ENCODE measurements at regions not wholly inside any gene's neighbourhood (a gene's known extent, or its start where the extent isn't known, plus 50 kb on each side); places are given as distances from the start of the nearest gene placed in this dataset.

GRCh38 chr1:195085196-195085595 is 1523.0 kb downstream of the KCNT2 start:
- TF ChIP-seq ZC3H10 (CRISPR knock-in tag; IDR thresholded peaks at IDR 0.05) (no peak), ZNF8 (CRISPR knock-in tag; IDR thresholded peaks at IDR 0.05) (no peak), ARNTL (CRISPR knock-in tag; IDR thresholded peaks at IDR 0.05; ENCODE audit: borderline replicate concordance, low read depth) (no peak), TCF4 (CRISPR knock-in tag; IDR thresholded peaks at IDR 0.05; ENCODE audit: borderline replicate concordance) (no peak), OSR1 (CRISPR knock-in tag; IDR thresholded peaks at IDR 0.05) (no peak), RARB (CRISPR knock-in tag; IDR thresholded peaks at IDR 0.05) (no peak), ESRRG (CRISPR knock-in tag; IDR thresholded peaks at IDR 0.05) (no peak), ZNF70 (CRISPR knock-in tag; IDR thresholded peaks at IDR 0.05) (no peak), PPARA (CRISPR knock-in tag; IDR thresholded peaks at IDR 0.05; ENCODE audit: borderline replicate concordance) (no peak), BACH2 (CRISPR knock-in tag; IDR thresholded peaks at IDR 0.05; ENCODE audit: borderline replicate concordance) (no peak), ISL1 (CRISPR knock-in tag; IDR thresholded peaks at IDR 0.05) (no peak), ZFP3 (CRISPR knock-in tag; IDR thresholded peaks at IDR 0.05) (no peak), CSRNP3 (CRISPR knock-in tag; IDR thresholded peaks at IDR 0.05) (no peak)
- TF ChIP-seq, protein P1, sequence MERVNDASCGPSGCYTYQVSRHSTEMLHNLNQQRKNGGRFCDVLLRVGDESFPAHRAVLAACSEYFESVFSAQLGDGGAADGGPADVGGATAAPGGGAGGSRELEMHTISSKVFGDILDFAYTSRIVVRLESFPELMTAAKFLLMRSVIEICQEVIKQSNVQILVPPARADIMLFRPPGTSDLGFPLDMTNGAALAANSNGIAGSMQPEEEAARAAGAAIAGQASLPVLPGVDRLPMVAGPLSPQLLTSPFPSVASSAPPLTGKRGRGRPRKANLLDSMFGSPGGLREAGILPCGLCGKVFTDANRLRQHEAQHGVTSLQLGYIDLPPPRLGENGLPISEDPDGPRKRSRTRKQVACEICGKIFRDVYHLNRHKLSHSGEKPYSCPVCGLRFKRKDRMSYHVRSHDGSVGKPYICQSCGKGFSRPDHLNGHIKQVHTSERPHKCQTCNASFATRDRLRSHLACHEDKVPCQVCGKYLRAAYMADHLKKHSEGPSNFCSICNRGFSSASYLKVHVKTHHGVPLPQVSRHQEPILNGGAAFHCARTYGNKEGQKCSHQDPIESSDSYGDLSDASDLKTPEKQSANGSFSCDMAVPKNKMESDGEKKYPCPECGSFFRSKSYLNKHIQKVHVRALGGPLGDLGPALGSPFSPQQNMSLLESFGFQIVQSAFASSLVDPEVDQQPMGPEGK (CRISPR knock-in tag; IDR thresholded peaks at IDR 0.05; ENCODE audit: borderline replicate concordance): no peak
- TF ChIP-seq, protein P2, sequence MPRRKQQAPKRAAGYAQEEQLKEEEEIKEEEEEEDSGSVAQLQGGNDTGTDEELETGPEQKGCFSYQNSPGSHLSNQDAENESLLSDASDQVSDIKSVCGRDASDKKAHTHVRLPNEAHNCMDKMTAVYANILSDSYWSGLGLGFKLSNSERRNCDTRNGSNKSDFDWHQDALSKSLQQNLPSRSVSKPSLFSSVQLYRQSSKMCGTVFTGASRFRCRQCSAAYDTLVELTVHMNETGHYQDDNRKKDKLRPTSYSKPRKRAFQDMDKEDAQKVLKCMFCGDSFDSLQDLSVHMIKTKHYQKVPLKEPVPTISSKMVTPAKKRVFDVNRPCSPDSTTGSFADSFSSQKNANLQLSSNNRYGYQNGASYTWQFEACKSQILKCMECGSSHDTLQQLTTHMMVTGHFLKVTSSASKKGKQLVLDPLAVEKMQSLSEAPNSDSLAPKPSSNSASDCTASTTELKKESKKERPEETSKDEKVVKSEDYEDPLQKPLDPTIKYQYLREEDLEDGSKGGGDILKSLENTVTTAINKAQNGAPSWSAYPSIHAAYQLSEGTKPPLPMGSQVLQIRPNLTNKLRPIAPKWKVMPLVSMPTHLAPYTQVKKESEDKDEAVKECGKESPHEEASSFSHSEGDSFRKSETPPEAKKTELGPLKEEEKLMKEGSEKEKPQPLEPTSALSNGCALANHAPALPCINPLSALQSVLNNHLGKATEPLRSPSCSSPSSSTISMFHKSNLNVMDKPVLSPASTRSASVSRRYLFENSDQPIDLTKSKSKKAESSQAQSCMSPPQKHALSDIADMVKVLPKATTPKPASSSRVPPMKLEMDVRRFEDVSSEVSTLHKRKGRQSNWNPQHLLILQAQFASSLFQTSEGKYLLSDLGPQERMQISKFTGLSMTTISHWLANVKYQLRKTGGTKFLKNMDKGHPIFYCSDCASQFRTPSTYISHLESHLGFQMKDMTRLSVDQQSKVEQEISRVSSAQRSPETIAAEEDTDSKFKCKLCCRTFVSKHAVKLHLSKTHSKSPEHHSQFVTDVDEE (CRISPR knock-in tag; IDR thresholded peaks at IDR 0.05): no peak
- no peak for ATAC-seq

DNA sequence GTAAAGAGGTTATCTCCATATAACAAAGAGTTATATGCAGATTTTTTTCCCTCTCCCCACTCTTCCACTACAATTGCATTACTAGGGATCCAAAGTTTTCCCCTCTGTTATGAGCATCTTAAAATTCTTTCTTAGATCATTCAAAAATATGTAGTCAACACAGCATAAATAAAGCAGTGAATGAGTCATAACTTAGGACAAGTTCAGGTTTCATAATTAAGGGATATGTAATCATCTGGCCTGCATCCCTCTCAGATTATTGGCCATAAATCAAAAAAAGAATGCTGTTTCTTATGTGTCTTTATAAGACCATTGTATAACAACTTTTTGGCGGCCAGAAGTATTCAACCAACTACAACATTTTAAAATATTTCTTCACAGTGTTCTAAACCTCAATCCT is 1526.1 kb downstream of the KCNT2 start:
- peak; percentile 92 for ATAC-seq
- no peak for TF ChIP-seq ESRRG (CRISPR knock-in tag; IDR thresholded peaks at IDR 0.05)
- no peak for TF ChIP-seq ARNTL (CRISPR knock-in tag; IDR thresholded peaks at IDR 0.05; ENCODE audit: borderline replicate concordance, low read depth)
- peak; percentile 90 for TF ChIP-seq ZC3H10 (CRISPR knock-in tag; IDR thresholded peaks at IDR 0.05)
- peak; percentile 94 for TF ChIP-seq TOX (CRISPR knock-in tag; IDR thresholded peaks at IDR 0.05; ENCODE audit: borderline replicate concordance)

DNA sequence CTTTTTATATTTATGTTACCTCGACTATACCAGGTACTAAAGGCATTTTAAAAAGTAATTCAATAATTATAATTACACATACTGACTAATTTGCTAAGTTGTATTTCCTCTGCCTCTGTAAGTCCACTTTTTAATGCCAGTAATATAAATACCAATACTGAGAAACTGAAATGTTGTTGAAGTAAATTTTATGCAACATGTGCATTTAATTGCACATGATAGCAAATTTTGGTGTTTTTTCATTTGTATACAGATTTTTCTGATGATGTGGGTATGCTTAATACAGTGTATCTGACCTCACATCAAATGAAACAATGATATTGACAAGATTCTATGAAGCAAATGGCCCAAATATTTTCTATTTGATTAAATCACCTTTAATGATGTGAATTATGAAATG is 1531.6 kb downstream of the KCNT2 start:
- ATAC-seq: no peak
- TF ChIP-seq ESRRG (CRISPR knock-in tag; IDR thresholded peaks at IDR 0.05): no peak
- TF ChIP-seq CSDC2 (CRISPR knock-in tag; IDR thresholded peaks at IDR 0.05): no peak
- no peak for TF ChIP-seq ZNF70 (CRISPR knock-in tag; IDR thresholded peaks at IDR 0.05)
- no peak for TF ChIP-seq SNAI2 (CRISPR knock-in tag; IDR thresholded peaks at IDR 0.05)
- no peak for TF ChIP-seq ZNF8 (CRISPR knock-in tag; IDR thresholded peaks at IDR 0.05)
- TF ChIP-seq CREB5 (CRISPR knock-in tag; IDR thresholded peaks at IDR 0.05; ENCODE audit: low read depth): no peak
- TF ChIP-seq BACH2 (CRISPR knock-in tag; IDR thresholded peaks at IDR 0.05; ENCODE audit: borderline replicate concordance): no peak
- no peak for TF ChIP-seq PPARA (CRISPR knock-in tag; IDR thresholded peaks at IDR 0.05; ENCODE audit: borderline replicate concordance)
- TF ChIP-seq, protein P2 (CRISPR knock-in tag; IDR thresholded peaks at IDR 0.05): no peak
- TF ChIP-seq, protein P3, sequence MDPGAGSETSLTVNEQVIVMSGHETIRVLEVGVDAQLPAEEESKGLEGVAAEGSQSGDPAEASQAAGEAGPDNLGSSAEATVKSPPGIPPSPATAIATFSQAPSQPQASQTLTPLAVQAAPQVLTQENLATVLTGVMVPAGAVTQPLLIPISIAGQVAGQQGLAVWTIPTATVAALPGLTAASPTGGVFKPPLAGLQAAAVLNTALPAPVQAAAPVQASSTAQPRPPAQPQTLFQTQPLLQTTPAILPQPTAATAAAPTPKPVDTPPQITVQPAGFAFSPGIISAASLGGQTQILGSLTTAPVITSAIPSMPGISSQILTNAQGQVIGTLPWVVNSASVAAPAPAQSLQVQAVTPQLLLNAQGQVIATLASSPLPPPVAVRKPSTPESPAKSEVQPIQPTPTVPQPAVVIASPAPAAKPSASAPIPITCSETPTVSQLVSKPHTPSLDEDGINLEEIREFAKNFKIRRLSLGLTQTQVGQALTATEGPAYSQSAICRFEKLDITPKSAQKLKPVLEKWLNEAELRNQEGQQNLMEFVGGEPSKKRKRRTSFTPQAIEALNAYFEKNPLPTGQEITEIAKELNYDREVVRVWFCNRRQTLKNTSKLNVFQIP (CRISPR knock-in tag; IDR thresholded peaks at IDR 0.05; ENCODE audit: borderline replicate concordance, low read depth): no peak
- TF ChIP-seq TOX (CRISPR knock-in tag; IDR thresholded peaks at IDR 0.05; ENCODE audit: borderline replicate concordance): no peak
- TF ChIP-seq GLIS3 (CRISPR knock-in tag; IDR thresholded peaks at IDR 0.05): no peak
- TF ChIP-seq, protein P1 (CRISPR knock-in tag; IDR thresholded peaks at IDR 0.05; ENCODE audit: borderline replicate concordance): no peak
- TF ChIP-seq RARB (CRISPR knock-in tag; IDR thresholded peaks at IDR 0.05): no peak
- TF ChIP-seq ZNF565 (CRISPR knock-in tag; conservative IDR thresholded peaks at IDR 0.05; ENCODE audit: low read depth): no peak
